SIG-M5 (cell line): ENCODE measurements at regions not wholly inside any gene's neighbourhood (a gene's known extent, or its start where the extent isn't known, plus 50 kb on each side); places are given as distances from the start of the nearest gene placed in this dataset.

Source experiments
- DNase-seq: peaks from one replicate; lab custom pipeline; 2025; lab: John Stamatoyannopoulos, UW

DNA sequence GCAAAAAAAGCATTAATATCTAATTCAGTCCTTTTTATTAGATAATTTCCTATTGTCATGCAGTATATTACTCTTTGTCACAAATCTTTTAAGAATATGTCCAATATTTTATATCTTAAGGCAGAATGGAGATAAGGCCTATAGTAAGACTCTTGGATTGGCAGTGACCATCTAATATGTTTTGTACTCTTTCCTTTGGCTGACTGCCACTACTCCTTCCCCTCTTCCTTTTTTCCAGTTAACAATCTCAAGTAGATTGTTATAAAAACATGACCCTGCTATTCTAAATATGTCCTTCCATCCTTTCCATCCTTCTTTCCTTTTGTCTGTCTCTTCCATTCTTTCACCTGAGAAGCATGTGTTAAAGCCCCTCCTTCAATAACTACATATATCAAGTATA, 92.8 kb upstream of the TMEM168 start:
- DNase-seq = no peak

DNA sequence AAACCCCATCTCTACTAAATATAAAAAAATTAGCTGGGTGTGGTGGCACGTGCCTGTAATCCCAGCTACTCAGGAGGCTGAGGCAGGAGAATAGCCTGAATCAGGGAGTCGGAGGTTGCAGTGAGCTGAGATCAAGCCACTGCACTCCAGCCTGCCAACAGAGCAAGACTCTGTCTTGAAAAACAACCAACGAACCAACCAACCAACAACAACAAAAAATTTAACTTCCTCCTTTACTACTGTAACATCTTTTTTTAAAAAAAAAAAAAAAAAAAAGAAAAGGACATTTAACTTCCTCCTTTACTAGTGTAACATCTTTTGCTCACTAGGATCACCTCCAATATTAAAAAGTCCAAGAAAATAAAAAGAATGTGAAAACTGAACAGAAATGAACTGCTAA, 92.3 kb upstream of the TMEM168 start:
- DNase-seq = peak; percentile 13

DNA sequence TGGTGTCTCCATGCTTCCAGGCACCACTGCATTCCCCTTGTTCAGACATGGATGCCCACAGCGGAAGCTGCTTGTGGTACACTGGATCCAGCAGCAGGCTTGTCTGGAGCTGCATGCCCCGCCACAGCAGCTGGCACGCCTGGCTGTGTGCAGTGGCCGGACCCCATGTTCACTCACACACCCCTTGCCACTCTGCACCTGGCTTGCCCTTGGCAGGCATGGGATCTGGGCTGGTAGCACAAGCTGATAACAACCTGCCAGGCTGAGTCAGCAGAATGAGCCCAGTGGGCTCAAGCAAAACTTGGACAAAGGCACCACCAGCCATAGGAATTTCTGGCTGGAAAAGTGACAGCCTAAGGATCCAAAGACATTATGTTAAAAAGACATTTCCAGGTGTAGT, 91.8 kb upstream of the TMEM168 start:
- DNase-seq = no peak

DNA sequence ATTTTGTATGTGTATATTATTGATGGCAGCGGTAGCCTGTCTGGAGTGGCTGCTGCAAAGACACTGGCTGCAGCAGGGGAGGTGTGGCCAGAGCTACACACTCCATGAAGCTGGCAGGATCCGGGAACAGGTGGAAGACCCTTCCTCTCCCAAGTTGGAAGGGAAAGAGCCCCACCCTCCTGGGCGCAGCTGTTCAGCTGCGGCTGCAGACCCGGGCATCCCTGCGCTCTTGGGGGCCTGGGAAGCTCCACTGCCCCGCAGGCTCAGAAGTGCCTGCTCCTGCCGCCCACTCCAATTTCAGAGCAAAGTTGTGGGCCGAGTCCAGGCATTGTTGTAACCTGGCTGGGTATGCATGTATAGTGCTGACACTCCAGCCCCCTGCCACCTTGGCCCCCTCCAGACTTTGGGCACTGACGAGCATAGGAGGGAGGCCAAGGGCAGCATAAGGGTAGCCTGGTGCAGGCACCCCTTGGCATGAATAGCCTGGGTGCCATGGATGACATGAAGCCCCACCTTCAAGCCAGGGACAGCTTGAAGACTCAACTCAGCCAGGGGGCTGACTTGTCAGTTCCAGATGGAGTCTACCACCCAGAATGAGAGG, 90.7 kb upstream of the TMEM168 start:
- DNase-seq = no peak

DNA sequence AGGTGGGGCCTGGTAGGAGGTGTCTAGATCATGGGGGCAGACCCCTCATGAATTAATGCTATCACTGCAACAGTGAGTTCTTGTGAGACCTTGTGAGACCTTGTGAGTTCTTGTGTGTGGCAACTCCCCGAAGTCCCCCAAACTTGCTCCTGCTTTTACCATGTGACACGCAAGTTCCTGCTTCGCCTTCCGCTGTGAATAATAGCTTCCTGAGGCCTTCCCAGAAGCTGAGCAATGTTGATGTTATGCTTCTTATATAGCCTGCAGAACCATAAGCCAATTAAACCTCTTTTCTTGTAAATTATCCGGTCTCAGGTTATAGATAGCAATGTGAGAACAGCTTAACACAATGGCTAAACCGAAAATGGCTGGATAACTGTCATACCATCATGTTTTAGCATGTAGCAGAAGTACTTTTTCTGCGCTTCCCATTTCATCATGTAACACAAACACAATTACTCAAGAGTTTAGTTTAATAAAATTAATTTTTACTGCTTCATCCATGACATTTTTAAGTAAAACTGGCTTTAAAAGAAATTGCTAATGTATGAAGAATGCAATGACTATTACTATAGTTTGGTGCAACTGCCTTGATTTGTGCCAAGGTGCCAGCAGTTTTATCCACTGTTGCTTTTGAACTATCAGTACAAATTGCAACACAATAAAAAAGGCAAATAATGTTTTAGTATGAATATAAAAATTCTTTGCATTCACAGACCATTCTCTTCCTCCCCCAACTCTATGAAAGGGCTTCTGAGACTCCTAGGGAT, 87.7 kb upstream of the TMEM168 start:
- DNase-seq = no peak

DNA sequence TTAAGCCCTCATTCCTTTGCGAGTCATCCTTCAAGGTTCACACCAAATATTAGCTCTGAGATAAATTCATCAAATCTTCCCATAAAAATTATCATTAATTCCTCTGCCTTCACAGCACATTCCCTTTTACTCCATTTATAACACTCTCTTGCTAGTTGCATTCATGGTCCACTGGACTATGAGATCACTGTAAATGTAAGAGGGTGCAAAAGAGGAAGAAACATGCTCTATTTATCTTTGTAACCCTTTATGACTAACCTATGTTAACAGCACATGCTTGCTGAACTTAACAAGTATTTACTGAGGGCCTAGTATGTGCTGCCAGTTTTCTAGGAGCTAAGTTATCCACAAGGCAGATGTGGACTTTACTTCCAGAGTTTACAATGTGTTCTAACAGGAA, 86.7 kb upstream of the TMEM168 start:
- DNase-seq = no peak

DNA sequence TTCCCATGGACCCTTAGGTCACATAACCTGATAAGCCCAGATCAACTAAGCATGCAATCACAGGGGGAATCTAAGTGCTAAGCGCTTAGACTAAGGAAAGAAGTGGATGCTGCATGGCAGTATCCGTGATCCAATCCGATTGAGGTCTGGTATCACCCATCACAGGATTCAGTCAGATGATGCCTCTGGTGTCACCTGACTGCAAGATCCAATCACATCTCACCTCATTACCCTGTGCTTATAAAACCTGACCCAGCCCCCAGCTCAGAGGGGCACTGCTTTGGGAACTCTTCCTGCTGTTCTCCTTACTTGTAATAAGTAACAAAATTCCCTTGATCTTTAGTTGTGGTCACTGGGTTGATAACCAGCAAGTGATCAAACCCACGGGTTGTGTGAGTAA, 84.7 kb upstream of the TMEM168 start:
- no peak for DNase-seq

DNA sequence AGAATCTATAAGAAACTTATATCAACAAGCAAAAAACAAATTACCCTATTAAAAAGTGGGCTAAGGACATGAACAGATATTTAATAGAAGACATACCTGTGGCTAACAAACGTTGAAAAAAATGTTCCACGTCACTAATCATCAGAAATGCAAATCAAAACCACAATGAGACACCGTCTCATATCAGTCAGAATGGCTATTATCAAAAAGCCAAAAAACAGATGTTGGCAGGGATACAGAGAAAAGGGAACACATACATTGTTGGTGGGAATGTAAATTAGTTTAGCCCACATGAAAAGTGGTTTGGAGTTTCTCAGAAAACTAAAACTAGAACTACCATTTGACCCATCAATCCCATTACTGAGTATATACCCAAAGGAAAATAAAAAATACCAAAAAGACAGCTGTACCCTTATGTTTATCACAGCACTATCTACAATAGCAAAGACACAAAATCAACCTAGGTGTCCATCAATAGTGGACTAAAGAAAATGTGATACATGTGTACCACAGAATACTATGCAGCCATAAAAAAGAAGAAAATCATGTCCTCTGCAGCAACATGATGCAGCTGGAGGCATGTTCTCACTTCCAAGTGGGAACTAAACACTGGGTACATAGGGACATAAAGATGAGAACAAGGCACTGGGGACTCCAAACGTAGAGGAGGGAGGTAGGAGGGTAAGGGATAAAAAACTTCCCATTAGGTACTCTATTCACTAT, 83.8 kb upstream of the TMEM168 start:
- DNase-seq = no peak

DNA sequence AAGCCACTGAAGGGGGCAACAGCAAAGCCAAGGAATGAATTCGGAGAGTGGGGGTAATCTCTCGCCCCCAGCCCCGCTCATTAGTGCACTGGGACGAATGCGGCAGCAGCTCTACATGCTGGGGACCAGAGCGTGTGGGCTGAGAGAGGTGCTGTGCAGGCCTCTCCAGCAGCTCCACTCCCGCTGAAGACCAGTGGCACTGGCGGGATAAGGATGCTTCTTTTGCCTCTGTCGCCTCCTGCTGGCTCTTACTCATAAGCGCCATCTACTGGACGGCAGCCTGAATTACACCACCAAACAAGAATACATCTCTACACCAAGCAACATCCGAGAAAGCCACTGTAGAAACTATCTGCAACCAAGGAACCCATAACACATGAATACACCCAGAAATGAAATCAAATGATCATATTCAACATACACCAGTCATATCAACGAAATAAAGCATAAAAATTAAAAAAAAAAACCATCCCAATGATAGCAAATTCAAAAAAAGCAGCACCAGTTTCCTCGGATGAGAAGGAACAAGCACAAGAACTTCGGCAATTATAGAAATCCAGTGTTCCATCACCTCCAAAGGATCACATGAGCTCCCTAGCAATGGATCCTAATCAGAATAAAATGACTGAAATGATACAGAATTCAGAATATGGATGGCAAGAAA, 79.0 kb upstream of the TMEM168 start:
- DNase-seq = no peak

DNA sequence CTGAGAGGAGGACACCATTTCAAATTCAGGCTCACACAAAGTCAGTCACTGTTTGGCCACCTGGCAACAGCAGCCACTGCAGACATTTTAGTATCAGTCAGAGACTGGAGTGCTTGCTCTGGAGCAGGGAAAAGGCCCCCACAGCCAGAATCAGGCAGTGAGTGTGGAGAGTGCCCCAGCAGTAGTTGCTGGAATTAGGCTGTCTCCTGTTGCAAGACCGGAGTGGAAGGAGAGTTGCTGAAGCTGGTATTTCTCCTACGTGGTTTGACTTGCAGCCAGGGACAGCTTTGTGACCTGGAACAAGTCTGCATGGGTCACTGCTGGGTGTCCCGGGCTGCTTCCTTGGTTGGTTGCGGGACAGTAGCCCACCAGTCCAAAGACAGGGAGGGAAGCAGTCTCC, 78.4 kb upstream of the TMEM168 start:
- DNase-seq = no peak

DNA sequence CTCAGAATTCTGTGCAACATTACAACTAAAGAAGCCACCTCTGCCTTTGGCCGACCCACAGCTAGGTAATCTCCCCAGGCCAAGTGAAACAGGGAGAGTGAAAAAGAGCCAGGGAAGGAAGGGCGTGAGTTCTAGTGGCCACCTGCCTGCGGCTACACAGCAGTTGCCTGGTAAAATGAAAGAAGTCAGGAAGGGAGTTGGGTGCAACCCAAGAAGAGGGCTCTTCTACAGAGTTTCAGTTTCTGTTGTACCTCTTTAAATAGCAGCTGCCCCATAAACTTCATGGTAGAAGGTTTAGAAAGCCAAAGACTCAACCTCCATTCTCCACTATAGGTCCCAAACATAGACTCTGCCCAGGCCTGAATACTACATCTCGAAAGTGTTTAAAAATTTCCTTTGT, 76.2 kb upstream of the TMEM168 start:
- DNase-seq = no peak

DNA sequence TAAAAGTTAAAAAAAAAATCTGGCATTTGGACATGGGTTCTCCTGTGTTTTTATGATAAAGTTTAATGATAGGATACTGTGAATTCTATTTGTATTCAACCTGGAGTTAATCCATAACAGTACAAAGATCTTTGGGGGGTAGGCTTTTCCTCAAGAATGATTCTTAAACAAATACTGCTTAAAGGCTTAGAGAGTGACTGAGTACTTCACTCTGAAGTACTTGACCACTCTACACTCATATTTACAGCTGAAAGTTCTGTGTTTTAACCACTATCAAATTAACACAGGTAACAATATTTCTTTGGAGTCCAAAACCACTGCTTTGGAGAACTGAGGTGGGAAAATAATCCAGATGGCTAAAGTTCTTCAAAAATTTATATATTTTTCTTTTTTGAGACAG, 74.2 kb upstream of the TMEM168 start:
- no peak for DNase-seq

DNA sequence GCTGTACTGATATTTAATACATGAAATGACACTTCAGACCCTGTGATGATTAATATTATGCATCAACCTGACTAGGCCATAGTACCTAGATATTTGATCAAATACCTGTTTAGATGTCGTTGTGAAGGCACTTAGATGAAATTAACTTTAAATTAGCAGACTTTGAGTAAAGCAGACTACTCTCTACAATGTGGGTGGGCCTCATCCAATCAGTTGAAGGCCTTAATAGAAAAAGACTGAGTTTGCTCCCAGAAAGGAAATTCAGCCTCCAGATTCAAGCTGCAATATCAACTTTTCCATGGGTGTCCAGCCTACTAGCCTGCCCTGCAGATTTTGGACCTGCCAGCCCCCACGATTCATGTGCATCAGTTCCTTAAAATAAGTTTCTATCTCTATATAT, 68.6 kb upstream of the TMEM168 start:
- DNase-seq = no peak

DNA sequence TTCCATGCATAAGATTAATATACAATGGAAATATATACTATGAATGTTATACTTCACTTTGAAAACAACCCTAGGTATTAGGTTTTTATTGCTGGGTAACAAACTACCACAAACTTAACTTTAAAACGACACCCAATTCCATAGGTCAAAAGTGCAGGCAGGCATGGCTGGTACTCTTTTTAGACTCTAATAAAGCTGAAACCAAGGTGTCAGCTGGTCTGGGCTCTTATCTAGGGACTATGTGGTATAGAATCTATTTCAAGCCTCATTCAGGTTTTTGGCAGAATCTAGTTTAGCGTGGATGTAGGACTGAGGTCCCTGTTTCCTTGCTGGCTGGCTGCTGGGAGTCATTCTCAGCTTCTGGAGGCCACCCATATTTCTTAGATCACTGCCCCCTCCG, 65.0 kb upstream of the TMEM168 start:
- no peak for DNase-seq

DNA sequence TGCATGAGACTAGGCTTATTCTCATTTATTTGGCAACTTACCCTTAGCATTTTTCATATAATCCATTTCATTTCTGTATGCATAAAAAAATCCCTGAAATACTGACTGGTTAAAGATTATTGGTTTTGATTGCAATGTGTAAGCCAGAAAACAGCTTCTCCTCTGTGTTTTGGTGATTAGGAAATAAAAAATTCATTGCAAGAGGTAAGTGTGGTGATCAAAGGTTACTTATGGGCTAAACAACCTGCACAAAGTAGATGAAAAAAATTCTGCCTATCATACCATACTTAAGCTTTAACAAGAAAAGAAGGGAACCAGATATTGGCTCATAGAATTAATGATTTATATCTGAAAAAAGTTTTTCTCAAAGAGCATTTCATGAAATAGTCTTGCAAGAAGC, 64.0 kb upstream of the TMEM168 start:
- DNase-seq = no peak

DNA sequence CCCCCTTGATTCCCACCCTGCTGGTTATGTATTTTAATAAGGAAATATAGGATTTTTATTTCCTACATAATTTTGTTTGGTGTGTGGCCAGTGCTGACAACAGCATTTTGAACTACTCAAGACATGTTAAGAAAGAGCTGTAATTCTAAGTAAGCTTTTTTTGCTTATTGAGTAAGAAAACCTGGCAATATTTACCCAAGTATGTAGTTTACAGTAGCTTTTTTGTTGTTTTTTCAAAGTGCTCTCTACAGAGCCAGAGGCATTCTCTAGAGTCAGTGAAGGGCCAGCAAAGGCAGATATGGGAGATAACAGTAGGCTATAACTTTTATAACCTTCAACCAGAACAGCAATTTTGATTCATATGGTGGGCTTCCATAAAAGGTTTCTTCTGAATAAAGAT, 63.2 kb upstream of the TMEM168 start:
- no peak for DNase-seq

DNA sequence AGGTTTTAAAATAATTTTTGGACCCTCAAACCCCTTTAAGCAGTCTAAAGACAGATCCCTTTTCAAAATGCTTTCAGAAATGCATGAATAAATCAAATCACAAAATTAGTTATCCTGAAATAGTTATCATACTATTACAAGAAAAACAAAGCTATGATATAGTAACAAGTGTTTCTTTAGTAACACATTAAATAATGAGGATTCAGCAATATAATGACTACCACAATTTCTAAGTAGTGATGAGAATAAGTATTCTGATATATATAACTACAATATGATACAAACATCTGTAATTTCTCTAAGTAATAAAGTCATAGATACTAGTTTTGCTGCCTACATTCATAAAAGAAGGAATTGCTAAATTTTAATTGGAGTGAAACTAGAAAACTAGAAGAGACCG, 53.0 kb upstream of the TMEM168 start:
- no peak for DNase-seq
